ENCODE measurements at regions not wholly inside any gene's neighbourhood (a gene's known extent, or its start where the extent isn't known, plus 50 kb on each side); places are given as distances from the start of the nearest gene placed in this dataset.

- no peak for DNase-seq (ENCODE audit: low spot score)
Measured at GRCh38 chr18:41464278-41464677, 490.8 kb upstream of the PIK3C3 start.

- no peak for DNase-seq (ENCODE audit: low spot score)
Measured at GRCh38 chr18:41462946-41463345, 492.1 kb upstream of the PIK3C3 start.

- DNase-seq (ENCODE audit: low spot score) = no peak
Measured at GRCh38 chr18:41461114-41461513, 493.9 kb upstream of the PIK3C3 start.

- no peak for DNase-seq (ENCODE audit: low spot score)
Measured at GRCh38 chr18:41459656-41460055, 495.4 kb upstream of the PIK3C3 start.

- no peak for DNase-seq (ENCODE audit: low spot score)
Measured at GRCh38 chr18:41458376-41458775, 496.7 kb upstream of the PIK3C3 start.

- DNase-seq (ENCODE audit: low spot score) = no peak
Measured at GRCh38 chr18:41457765-41458326, 497.2 kb upstream of the PIK3C3 start.

GRCh38 chr18:41456831-41457230 is 498.2 kb upstream of the PIK3C3 start:
- no peak for DNase-seq (ENCODE audit: low spot score)

GRCh38 chr18:41449612-41450011 is 505.4 kb upstream of the PIK3C3 start:
- no peak for DNase-seq (ENCODE audit: low spot score)

GRCh38 chr18:41444943-41445342 is 510.1 kb upstream of the PIK3C3 start:
- no peak for DNase-seq (ENCODE audit: low spot score)

- no peak for DNase-seq (ENCODE audit: low spot score)
Measured at GRCh38 chr18:41436772-41437171, 518.3 kb upstream of the PIK3C3 start.

- no peak for DNase-seq (ENCODE audit: low spot score)
Measured at GRCh38 chr18:41418598-41418997, 536.4 kb upstream of the PIK3C3 start.

- DNase-seq (ENCODE audit: low spot score) = no peak
Measured at GRCh38 chr18:41416044-41416443, 539.0 kb upstream of the PIK3C3 start.

- no peak for DNase-seq (ENCODE audit: low spot score)
Measured at GRCh38 chr18:41410006-41410405, 545.0 kb upstream of the PIK3C3 start.

- no peak for DNase-seq (ENCODE audit: low spot score)
Measured at GRCh38 chr18:41406834-41407233, 548.2 kb upstream of the PIK3C3 start.

GRCh38 chr18:41396861-41397260 is 558.2 kb upstream of the PIK3C3 start:
- no peak for DNase-seq (ENCODE audit: low spot score)

- no peak for DNase-seq (ENCODE audit: low spot score)
Measured at GRCh38 chr18:41396211-41396610, 558.8 kb upstream of the PIK3C3 start.

- DNase-seq (ENCODE audit: low spot score) = no peak
Measured at GRCh38 chr18:41395695-41396094, 559.3 kb upstream of the PIK3C3 start.

- no peak for DNase-seq (ENCODE audit: low spot score)
Measured at GRCh38 chr18:41391616-41392595, 563.1 kb upstream of the PIK3C3 start.

- no peak for DNase-seq (ENCODE audit: low spot score)
Measured at GRCh38 chr18:41390309-41390708, 564.7 kb upstream of the PIK3C3 start.

GRCh38 chr18:41378598-41378997 is 576.4 kb upstream of the PIK3C3 start:
- DNase-seq (ENCODE audit: low spot score) = no peak

GRCh38 chr18:41373612-41374011 is 581.4 kb upstream of the PIK3C3 start:
- no peak for DNase-seq (ENCODE audit: low spot score)

GRCh38 chr18:41372046-41372665 is 582.9 kb upstream of the PIK3C3 start:
- no peak for DNase-seq (ENCODE audit: low spot score)
